GM19035 (cell line): ENCODE measurements at regions not wholly inside any gene's neighbourhood (a gene's known extent, or its start where the extent isn't known, plus 50 kb on each side); places are given as distances from the start of the nearest gene placed in this dataset.
"Not testable (repeated sequence)": the region's sequence is repeated elsewhere in the genome, so short reads cannot be mapped to it uniquely, and the experiment has no call there.

Source experiments
- ATAC-seq: cut with Tn5 transposase; IDR thresholded peaks from one replicate; pipeline ENCODE4 v1.9.1; 2021; ENCODE audit not compliant: unreplicated experiment

GRCh38 chr18:55695091-55695490 is 107.1 kb upstream of the TCF4 start:
- no peak for ATAC-seq

- ATAC-seq: no peak
These were observed 106.3 kb upstream of the TCF4 start for GRCh38 chr18:55694291-55694690.

GRCh38 chr18:55688030-55688429 is 100.0 kb upstream of the TCF4 start:
- no peak for ATAC-seq

GRCh38 chr18:55687106-55687505 is 99.1 kb upstream of the TCF4 start:
- no peak for ATAC-seq

- no peak for ATAC-seq
These were observed 97.6 kb upstream of the TCF4 start for GRCh38 chr18:55685638-55686037.

- no peak for ATAC-seq
These were observed 84.8 kb upstream of the TCF4 start for GRCh38 chr18:55672574-55673361.

GRCh38 chr18:55665506-55665905 is 77.5 kb upstream of the TCF4 start:
- ATAC-seq: no peak

- ATAC-seq: not testable (repeated sequence)
These were observed 76.9 kb upstream of the TCF4 start for GRCh38 chr18:55664758-55665400.

GRCh38 chr18:55663891-55664290 is 75.9 kb upstream of the TCF4 start:
- no peak for ATAC-seq

GRCh38 chr18:55658598-55658997 is 70.6 kb upstream of the TCF4 start:
- ATAC-seq: no peak

GRCh38 chr18:55657572-55658331 is 69.8 kb upstream of the TCF4 start:
- no peak for ATAC-seq

GRCh38 chr18:55654986-55655385 is 67.0 kb upstream of the TCF4 start:
- no peak for ATAC-seq

GRCh38 chr18:55651236-55651635 is 63.2 kb upstream of the TCF4 start:
- no peak for ATAC-seq

- ATAC-seq: no peak
These were observed 62.4 kb upstream of the TCF4 start for GRCh38 chr18:55650363-55650870.

- ATAC-seq: no peak
These were observed 59.3 kb upstream of the TCF4 start for GRCh38 chr18:55647331-55647730.

- no peak for ATAC-seq
These were observed 54.2 kb upstream of the TCF4 start for GRCh38 chr18:55642191-55642590.

GRCh38 chr18:55641486-55641885 is 53.5 kb upstream of the TCF4 start:
- ATAC-seq: no peak
